ENCODE measurements at regions not wholly inside any gene's neighbourhood (a gene's known extent, or its start where the extent isn't known, plus 50 kb on each side); places are given as distances from the start of the nearest gene placed in this dataset.

GRCh38 chr10:118823256-118823907 lies 68.6 kb upstream of the CACUL1 start (continued):
- no peak for TF ChIP-seq TCF7L2 (IDR thresholded peaks at IDR 0.05; ENCODE audit: borderline replicate concordance, low read depth, low read length)
- no peak for TF ChIP-seq ZNF155 (tag by site-specific recombination; IDR thresholded peaks at IDR 0.05)

GRCh38 chr10:118827053-118827452 lies 72.3 kb upstream of the CACUL1 start:
- ChIA-PET POLR2A (no interaction called here), CTCF (interaction anchor here (0.5 to 1.6 kb wide), 8 partner anchors 9 to 597 kb away, joined by 3 to 6 read pairs (median 3); no protein-coding TSS in a partner anchor)
- Histone ChIP-seq H3K36me3 (ENCODE audit: control insufficient read depth in 2 of 2, insufficient read depth in 1 of 2, low read length in 2 of 2) (no peaks in the 10 kb centered on the region), H3K4me3 (ENCODE audit: low read depth, low read length) (no peak overlapping the region), H3K9me3 (ENCODE audit: control insufficient read depth, insufficient read depth, low read depth, low read length) (no peaks in the 10 kb centered on the region), H3K27ac (ENCODE audit: extremely low read depth, low read depth, low read length) (no peak overlapping the region), H3K4me1 (ENCODE audit: control insufficient read depth, insufficient read depth, low read length) (no peaks in the 10 kb centered on the region)
- TF ChIP-seq ZXDB (tag by site-specific recombination; IDR thresholded peaks at IDR 0.05) (no peak), BCL11A (tag by site-specific recombination; IDR thresholded peaks at IDR 0.05; ENCODE audit: low read depth) (no peak), ZSCAN16 (tag by site-specific recombination; IDR thresholded peaks at IDR 0.05) (no peak), ZNF157 (tag by site-specific recombination; IDR thresholded peaks at IDR 0.05) (no peak), ZNF658 (tag by site-specific recombination; IDR thresholded peaks at IDR 0.05) (no peak)
- TF ChIP-seq, protein P1, sequence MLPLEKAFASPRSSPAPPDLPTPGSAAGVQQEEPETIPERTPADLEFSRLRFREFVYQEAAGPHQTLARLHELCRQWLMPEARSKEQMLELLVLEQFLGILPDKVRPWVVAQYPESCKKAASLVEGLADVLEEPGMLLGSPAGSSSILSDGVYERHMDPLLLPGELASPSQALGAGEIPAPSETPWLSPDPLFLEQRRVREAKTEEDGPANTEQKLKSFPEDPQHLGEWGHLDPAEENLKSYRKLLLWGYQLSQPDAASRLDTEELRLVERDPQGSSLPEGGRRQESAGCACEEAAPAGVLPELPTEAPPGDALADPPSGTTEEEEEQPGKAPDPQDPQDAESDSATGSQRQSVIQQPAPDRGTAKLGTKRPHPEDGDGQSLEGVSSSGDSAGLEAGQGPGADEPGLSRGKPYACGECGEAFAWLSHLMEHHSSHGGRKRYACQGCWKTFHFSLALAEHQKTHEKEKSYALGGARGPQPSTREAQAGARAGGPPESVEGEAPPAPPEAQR (tag by site-specific recombination; IDR thresholded peaks at IDR 0.05), result no peak

DNA sequence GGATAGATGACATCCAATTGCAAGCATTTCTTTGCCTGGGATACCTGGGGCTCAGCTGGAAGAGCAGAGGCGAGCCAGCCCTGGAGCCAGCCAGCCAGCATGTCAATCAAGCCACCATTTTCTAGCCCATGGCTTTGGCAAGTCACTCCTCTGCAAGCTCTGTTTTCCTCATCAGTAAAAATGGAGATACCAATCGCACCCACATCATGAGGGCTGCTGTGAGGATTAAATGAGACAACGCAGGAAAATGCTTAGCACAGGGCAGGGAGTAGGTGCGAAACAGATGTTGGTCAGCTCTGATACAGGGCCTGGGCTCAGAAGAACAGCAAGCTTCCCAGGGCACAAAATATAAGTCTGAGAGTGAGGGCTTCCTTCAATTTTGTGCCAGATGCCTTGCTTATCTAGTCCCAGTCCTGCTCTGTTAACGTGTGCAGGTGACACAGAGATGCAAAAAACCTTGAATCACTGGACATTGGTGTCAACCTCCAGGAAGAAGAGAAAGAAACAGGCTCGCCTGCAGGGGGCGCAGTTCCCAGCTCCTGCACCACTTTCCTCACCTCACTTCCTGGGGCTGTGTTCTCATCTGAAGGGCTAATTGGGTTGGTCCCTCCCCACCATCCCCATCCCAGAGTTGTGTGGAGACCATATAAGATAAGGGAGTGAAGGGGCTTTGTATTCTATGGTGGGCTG lies 72.8 kb upstream of the CACUL1 start:
- TF ChIP-seq, protein P2, sequence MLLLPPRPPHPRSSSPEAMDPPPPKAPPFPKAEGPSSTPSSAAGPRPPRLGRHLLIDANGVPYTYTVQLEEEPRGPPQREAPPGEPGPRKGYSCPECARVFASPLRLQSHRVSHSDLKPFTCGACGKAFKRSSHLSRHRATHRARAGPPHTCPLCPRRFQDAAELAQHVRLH (tag by site-specific recombination; IDR thresholded peaks at IDR 0.05), result no peak
- TF ChIP-seq CTCF (tag by site-specific recombination; IDR thresholded peaks at IDR 0.05) (no peak), ZNF629 (tag by site-specific recombination; IDR thresholded peaks at IDR 0.05) (no peak), ZNF184 (tag by site-specific recombination; IDR thresholded peaks at IDR 0.05) (no peak), ZNF404 (tag by site-specific recombination; IDR thresholded peaks at IDR 0.05) (no peak), OSR2 (tag by site-specific recombination; IDR thresholded peaks at IDR 0.05) (no peak), PRDM1 (tag by site-specific recombination; IDR thresholded peaks at IDR 0.05) (no peak)
- TF ChIP-seq, protein P3, sequence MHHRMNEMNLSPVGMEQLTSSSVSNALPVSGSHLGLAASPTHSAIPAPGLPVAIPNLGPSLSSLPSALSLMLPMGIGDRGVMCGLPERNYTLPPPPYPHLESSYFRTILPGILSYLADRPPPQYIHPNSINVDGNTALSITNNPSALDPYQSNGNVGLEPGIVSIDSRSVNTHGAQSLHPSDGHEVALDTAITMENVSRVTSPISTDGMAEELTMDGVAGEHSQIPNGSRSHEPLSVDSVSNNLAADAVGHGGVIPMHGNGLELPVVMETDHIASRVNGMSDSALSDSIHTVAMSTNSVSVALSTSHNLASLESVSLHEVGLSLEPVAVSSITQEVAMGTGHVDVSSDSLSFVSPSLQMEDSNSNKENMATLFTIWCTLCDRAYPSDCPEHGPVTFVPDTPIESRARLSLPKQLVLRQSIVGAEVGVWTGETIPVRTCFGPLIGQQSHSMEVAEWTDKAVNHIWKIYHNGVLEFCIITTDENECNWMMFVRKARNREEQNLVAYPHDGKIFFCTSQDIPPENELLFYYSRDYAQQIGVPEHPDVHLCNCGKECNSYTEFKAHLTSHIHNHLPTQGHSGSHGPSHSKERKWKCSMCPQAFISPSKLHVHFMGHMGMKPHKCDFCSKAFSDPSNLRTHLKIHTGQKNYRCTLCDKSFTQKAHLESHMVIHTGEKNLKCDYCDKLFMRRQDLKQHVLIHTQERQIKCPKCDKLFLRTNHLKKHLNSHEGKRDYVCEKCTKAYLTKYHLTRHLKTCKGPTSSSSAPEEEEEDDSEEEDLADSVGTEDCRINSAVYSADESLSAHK (tag by site-specific recombination; IDR thresholded peaks at IDR 0.05), result no peak
- Histone ChIP-seq H3K4me1 (ENCODE audit: control insufficient read depth, insufficient read depth, low read length) (no peaks in the 10 kb centered on the region), H3K9me3 (ENCODE audit: control insufficient read depth, insufficient read depth, low read depth, low read length) (no peaks in the 10 kb centered on the region), H3K27ac (ENCODE audit: extremely low read depth, low read depth, low read length) (no peak overlapping the region), H3K36me3 (ENCODE audit: control insufficient read depth in 2 of 2, insufficient read depth in 1 of 2, low read length in 2 of 2) (no peaks in the 10 kb centered on the region), H3K4me3 (ENCODE audit: low read depth, low read length) (no peak overlapping the region)
- CTCF ChIA-PET, result interaction anchor here (0.5 to 1.6 kb wide), 11 partner anchors 9 to 596 kb away, joined by 3 to 6 read pairs (median 4); no protein-coding TSS in a partner anchor
- POLR2A ChIA-PET, result no interaction called here
